ENCODE measurements at regions not wholly inside any gene's neighbourhood (a gene's known extent, or its start where the extent isn't known, plus 50 kb on each side); places are given as distances from the start of the nearest gene placed in this dataset.

- TF ChIP-seq, protein P1, sequence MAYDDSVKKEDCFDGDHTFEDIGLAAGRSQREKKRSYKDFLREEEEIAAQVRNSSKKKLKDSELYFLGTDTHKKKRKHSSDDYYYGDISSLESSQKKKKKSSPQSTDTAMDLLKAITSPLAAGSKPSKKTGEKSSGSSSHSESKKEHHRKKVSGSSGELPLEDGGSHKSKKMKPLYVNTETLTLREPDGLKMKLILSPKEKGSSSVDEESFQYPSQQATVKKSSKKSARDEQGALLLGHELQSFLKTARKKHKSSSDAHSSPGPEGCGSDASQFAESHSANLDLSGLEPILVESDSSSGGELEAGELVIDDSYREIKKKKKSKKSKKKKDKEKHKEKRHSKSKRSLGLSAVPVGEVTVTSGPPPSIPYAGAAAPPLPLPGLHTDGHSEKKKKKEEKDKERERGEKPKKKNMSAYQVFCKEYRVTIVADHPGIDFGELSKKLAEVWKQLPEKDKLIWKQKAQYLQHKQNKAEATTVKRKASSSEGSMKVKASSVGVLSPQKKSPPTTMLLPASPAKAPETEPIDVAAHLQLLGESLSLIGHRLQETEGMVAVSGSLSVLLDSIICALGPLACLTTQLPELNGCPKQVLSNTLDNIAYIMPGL (CRISPR knock-in tag; IDR thresholded peaks at IDR 0.05; ENCODE audit: borderline replicate concordance) = no peak
- TF ChIP-seq PHF8 (IDR thresholded peaks at IDR 0.05; ENCODE audit: borderline replicate concordance, low read depth) (no peak), CBX2 (IDR thresholded peaks at IDR 0.05; ENCODE audit: borderline replicate concordance, low read depth) (no peak), CEBPB (IDR thresholded peaks at IDR 0.05) (no peak)
- TF ChIP-seq, protein P2, sequence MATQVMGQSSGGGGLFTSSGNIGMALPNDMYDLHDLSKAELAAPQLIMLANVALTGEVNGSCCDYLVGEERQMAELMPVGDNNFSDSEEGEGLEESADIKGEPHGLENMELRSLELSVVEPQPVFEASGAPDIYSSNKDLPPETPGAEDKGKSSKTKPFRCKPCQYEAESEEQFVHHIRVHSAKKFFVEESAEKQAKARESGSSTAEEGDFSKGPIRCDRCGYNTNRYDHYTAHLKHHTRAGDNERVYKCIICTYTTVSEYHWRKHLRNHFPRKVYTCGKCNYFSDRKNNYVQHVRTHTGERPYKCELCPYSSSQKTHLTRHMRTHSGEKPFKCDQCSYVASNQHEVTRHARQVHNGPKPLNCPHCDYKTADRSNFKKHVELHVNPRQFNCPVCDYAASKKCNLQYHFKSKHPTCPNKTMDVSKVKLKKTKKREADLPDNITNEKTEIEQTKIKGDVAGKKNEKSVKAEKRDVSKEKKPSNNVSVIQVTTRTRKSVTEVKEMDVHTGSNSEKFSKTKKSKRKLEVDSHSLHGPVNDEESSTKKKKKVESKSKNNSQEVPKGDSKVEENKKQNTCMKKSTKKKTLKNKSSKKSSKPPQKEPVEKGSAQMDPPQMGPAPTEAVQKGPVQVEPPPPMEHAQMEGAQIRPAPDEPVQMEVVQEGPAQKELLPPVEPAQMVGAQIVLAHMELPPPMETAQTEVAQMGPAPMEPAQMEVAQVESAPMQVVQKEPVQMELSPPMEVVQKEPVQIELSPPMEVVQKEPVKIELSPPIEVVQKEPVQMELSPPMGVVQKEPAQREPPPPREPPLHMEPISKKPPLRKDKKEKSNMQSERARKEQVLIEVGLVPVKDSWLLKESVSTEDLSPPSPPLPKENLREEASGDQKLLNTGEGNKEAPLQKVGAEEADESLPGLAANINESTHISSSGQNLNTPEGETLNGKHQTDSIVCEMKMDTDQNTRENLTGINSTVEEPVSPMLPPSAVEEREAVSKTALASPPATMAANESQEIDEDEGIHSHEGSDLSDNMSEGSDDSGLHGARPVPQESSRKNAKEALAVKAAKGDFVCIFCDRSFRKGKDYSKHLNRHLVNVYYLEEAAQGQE (IDR thresholded peaks at IDR 0.05) = peak; percentile 47; the same call in 1 of the 2 replicates
- FAIRE-seq = no peak
Observed at GRCh38 chr4:79141530-79141929, 184.3 kb downstream of the NAA11 start.

DNA sequence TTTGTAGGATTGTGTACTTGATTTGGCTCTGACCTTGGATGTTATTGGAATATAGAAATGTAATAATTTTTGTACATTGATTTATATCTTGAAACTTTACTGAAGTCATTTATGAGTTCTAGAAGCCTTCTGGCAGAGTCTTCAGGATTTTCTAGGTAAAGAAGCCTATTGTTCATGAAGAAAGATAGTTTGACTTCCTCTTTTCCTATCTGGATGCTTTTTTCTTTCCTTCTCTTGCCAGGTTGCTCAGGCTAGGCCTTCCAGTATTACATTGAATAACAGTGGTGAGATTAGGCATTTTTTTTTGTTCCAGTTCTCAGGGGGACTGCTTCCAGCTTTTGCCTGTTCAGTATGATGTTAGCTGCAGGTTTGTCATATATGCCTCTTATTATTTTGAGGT is 191.1 kb downstream of the NAA11 start:
- FAIRE-seq (no peak), DNase-seq (ENCODE audit: low read depth in 1 of 2, low spot score in 1 of 2) (no peak), ATAC-seq (no peak)
- Histone ChIP-seq H3K9me3 (no peaks in the 10 kb centered on the region), H3K27ac (no peak overlapping the region), H3K4me1 (no peaks in the 10 kb centered on the region), H3K4me2 (no peak overlapping the region), H3K4me3 (no peak overlapping the region)
- POLR2A ChIA-PET = no interaction called here
- CTCF ChIA-PET = no interaction called here
- TF ChIP-seq PBX3 (IDR thresholded peaks at IDR 0.05) (no peak), EHF (CRISPR knock-in tag; IDR thresholded peaks at IDR 0.05) (no peak), MYC (IDR thresholded peaks at IDR 0.05; ENCODE audit: borderline replicate concordance, low read length) (no peak), HOXA7 (CRISPR knock-in tag; IDR thresholded peaks at IDR 0.05) (no peak), ZSCAN20 (CRISPR knock-in tag; IDR thresholded peaks at IDR 0.05) (no peak), POLR2A (IDR thresholded peaks at IDR 0.05; ENCODE audit: low read length) (no peak), EHMT2 (IDR thresholded peaks at IDR 0.05; ENCODE audit: low read depth) (no peak), HEYL (CRISPR knock-in tag; IDR thresholded peaks at IDR 0.05) (no peak), HOXB5 (CRISPR knock-in tag; IDR thresholded peaks at IDR 0.05) (no peak), ELK1 (IDR thresholded peaks at IDR 0.05; ENCODE audit: low read depth, low read length) (no peak), ZNF302 (CRISPR knock-in tag; IDR thresholded peaks at IDR 0.05) (no peak), GATA3 (IDR thresholded peaks at IDR 0.05; ENCODE audit: borderline replicate concordance) (no peak), TFCP2L1 (CRISPR knock-in tag; IDR thresholded peaks at IDR 0.05) (no peak), NR3C1 (IDR thresholded peaks at IDR 0.05) (no peak), SREBF2 (IDR thresholded peaks at IDR 0.05) (no peak), FOSB (CRISPR knock-in tag; IDR thresholded peaks at IDR 0.05) (no peak)
- TF ChIP-seq, protein P3, sequence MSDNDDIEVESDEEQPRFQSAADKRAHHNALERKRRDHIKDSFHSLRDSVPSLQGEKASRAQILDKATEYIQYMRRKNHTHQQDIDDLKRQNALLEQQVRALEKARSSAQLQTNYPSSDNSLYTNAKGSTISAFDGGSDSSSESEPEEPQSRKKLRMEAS (IDR thresholded peaks at IDR 0.05) = no peak

More at GRCh38 chr4:79141530-79141929, 184.3 kb downstream of the NAA11 start:
- H3K4me3 ChIP-seq = no peak overlapping the region
- CTCF ChIA-PET = no interaction called here
- H3K9me3 ChIP-seq = no peaks in the 10 kb centered on the region
- WGBS (ENCODE audit: missing lambda C conversion rate) = 17% methylated on average over 2 of the region's 3 CpGs
- DNase-seq (ENCODE audit: low read depth in 1 of 2, low spot score in 1 of 2) (no peak), ATAC-seq (no peak)
- H3K4me1 ChIP-seq = no peaks in the 10 kb centered on the region
- no peak overlapping the region for H3K4me2 ChIP-seq
- no peak overlapping the region for H3K27ac ChIP-seq
- POLR2A ChIA-PET = no interaction called here

Measured in A549 (cell line).